NB4 (cell line): ENCODE measurements at regions not wholly inside any gene's neighbourhood (a gene's known extent, or its start where the extent isn't known, plus 50 kb on each side); places are given as distances from the start of the nearest gene placed in this dataset.

Source experiments
- POLR2A ChIP-seq: IDR thresholded peaks from 2 replicates; pipeline ENCODE4 v1.6.1; 2011; ENCODE audit warnings: mild to moderate bottlenecking; ENCODE audit not compliant: insufficient read length; ENCODE audit errors: extremely low read depth
- TF ChIP-seq, protein P1 (sequence below): IDR thresholded peaks from one replicate; pipeline ENCODE4 v1.5.1; 2012; ENCODE audit warnings: low read depth, low read length

DNA sequence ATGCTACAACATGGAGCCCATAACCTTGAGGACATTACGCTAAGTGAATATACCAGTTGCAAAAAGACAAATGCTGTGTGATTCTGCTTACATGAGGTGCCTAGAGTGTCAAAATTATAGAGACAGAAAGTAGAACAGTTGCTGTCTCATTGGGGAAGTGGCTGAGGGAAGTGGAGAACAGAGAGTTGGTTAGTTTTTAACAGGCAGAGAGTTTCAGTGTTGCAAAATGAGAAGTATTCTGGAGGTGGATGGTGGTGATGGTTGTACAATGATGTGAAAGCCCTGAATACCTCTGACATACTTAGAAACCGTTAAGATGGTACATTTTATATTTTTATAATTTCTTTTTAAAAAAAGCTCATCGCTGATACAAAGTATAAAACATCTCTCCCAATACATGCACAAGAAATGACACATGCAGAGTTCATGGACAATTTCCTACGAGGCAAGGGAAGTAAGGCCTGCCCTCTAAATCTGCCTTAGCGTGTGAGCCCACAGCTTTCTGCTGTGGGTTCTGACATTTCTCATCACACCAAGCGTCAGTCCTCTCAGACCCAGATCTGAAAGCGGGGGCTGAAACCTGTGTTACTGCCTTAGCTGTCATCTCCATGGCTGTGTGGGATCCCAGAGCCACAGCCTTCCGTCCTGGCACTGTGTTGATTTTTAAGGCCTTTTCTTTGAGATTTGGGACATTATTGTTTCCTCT is 126.0 kb downstream of the RNASET2 start:
- TF ChIP-seq, protein P1, sequence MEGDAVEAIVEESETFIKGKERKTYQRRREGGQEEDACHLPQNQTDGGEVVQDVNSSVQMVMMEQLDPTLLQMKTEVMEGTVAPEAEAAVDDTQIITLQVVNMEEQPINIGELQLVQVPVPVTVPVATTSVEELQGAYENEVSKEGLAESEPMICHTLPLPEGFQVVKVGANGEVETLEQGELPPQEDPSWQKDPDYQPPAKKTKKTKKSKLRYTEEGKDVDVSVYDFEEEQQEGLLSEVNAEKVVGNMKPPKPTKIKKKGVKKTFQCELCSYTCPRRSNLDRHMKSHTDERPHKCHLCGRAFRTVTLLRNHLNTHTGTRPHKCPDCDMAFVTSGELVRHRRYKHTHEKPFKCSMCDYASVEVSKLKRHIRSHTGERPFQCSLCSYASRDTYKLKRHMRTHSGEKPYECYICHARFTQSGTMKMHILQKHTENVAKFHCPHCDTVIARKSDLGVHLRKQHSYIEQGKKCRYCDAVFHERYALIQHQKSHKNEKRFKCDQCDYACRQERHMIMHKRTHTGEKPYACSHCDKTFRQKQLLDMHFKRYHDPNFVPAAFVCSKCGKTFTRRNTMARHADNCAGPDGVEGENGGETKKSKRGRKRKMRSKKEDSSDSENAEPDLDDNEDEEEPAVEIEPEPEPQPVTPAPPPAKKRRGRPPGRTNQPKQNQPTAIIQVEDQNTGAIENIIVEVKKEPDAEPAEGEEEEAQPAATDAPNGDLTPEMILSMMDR = no peak
- no peak for TF ChIP-seq POLR2A
